ENCODE measurements at regions not wholly inside any gene's neighbourhood (a gene's known extent, or its start where the extent isn't known, plus 50 kb on each side); places are given as distances from the start of the nearest gene placed in this dataset.
"Not testable (repeated sequence)": the region's sequence is repeated elsewhere in the genome, so short reads cannot be mapped to it uniquely, and the experiment has no call there.

DNA sequence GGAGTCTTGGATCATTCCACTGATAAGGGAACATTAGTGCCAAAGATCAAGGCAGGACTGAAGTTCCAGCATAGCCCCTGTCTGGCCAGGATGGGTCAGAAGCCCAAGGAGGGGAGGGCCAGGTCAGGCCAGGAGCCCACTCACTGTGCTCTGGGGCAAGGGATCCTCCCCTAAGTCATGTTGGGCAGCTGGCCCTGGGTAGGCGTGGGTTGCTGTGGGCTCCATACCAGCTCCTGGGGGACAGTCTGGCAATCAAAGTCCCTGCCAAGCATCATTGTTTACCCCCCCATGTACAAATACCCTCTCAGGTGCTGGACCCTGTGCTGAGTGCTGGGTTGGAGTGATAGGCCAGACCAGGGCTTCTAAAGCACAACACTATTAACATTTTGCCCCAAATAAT is 130.5 kb downstream of the IRX5 start:
- in situ Hi-C loops (cut with HindIII; ENCODE audit: low sequenced_read_pairs): no loop called here

DNA sequence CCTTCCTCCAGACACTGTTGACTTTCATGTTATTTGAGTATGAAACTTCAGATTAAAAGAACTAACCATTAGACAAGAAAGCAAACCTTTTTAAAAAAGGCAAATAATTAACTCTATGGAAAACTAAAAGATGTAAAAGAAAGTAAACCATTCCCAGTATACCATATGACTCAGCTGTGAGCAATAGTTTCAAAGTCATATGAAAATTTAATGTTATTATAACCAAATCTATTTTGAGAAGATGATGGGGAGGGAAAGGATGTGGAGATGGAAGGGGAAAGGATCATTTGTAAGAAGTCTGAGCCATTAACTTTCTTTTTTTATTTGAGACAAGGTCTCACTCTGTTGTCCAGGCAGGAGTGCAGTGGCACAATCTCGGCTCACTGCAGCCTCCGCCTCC is 131.8 kb downstream of the IRX5 start:
- in situ Hi-C loops (cut with HindIII; ENCODE audit: low sequenced_read_pairs): no loop called here

DNA sequence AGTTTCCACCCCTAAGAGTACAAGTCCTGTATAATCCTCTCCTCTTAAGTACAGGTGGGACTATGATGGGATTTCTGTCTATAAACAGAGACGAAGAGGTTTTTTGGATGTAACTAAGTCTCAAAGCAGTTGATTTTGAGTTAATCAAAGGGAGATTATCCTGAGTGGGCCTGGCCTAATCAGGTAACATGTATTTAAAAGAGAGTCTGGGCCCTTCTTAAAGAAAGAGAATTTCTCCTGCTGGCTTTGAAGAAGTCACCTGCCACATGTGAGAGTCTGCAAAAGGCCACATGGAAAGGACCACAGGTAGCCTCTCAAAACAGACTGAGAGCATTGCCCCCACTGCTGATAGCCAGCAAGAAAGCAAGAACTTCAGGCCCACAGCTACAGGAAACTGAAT is 142.3 kb downstream of the IRX5 start:
- in situ Hi-C loops (cut with HindIII; ENCODE audit: low sequenced_read_pairs): no loop called here

DNA sequence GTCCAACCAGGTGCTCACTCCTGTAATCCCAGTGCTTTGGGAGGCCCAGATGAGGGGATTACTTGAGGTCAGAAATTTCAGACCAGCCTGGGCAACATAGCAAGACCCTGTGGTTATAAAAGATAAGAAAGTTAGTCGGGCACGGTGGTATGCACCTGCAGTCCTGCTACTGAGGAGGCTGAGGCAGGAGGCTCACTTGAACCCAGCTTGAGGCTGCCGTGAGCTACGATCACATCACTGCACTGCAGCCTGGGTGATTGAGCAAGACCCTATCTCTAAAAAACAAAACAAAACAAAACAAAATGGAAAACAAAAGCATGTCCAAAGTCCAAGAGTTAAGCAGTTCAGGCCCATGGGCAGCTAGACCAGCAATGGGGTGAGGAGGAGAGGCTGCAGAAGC is 143.2 kb downstream of the IRX5 start:
- in situ Hi-C loops (cut with HindIII; ENCODE audit: low sequenced_read_pairs): no loop called here

DNA sequence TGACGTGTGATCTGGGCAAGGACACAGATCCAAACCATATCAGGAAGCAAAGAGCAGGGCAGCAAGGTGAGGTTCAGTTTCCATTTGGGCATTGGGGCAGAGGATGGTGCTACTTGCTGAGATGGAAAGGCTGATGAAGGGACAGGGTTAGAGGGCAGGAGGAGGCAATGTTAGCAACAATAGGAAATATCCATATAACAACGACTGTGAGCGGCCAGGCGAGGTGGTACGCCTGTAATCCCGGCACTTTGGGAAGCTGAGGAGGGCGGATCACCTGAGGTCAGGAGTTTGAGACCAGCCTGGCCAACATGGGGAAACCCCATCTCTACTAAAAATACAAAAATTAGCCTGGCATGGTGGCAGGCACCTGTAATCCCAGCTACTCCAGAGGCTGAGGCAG is 144.5 kb downstream of the IRX5 start:
- in situ Hi-C loops (cut with HindIII; ENCODE audit: low sequenced_read_pairs): not testable (repeated sequence)

DNA sequence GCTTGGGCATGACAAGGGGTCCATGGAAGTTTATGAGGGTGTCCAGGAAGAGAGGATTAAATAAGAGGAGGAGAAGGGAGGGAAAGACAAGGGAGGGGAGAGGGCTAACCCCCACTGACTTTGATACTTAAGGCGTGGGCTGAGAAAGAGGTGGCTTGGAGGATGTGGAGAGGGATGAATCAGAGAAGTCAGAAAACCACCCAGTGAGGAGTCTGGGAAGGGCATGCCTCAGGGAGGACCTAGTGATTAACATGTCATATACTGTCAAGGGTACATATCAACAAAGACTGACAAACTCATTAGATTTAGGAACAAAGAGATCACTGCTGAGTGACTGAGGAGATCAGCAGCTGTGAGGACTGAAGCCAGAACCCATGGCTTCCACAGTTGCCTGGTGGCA is 145.4 kb downstream of the IRX5 start:
- in situ Hi-C loops (cut with HindIII; ENCODE audit: low sequenced_read_pairs): no loop called here

DNA sequence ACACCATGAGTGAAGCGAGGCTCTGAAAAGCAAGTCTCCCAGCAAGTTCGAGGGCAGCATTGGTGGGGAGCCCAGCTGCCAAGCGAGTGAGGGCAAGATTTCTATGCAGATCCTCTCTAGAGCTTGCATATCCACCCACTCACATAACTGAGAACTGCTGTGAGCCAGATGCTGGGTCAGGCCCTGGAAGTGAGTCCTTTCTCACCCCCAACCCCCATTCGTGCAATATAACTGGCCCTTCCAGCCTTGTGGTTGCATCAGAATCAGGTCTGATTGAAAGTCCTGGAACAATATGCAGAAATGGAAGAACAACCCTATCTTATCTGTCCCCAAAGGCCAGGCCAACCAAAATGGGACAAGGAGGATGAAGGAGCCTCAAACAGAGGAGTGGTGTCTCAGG is 146.6 kb downstream of the IRX5 start:
- in situ Hi-C loops (cut with HindIII; ENCODE audit: low sequenced_read_pairs): no loop called here

DNA sequence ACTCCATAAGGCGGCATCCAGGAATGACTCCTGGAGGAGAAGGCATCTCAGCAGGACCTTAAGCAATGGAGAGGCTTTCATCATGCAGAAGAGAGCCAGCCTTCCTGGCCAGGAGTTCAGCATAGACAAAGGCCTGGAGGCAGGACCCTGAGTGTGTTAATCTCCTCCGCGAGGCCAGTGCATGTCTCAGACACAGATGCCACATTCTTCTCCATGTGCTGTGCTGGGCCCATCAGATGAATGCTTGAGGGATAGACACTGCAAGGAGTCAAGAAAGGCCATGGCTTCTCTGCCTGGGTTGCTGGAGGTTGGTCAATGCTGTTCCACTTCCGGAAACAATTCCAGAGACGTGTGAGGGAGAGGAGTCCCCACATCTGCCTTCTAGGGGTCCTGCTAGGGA is 147.5 kb downstream of the IRX5 start:
- in situ Hi-C loops (cut with HindIII; ENCODE audit: low sequenced_read_pairs): no loop called here

DNA sequence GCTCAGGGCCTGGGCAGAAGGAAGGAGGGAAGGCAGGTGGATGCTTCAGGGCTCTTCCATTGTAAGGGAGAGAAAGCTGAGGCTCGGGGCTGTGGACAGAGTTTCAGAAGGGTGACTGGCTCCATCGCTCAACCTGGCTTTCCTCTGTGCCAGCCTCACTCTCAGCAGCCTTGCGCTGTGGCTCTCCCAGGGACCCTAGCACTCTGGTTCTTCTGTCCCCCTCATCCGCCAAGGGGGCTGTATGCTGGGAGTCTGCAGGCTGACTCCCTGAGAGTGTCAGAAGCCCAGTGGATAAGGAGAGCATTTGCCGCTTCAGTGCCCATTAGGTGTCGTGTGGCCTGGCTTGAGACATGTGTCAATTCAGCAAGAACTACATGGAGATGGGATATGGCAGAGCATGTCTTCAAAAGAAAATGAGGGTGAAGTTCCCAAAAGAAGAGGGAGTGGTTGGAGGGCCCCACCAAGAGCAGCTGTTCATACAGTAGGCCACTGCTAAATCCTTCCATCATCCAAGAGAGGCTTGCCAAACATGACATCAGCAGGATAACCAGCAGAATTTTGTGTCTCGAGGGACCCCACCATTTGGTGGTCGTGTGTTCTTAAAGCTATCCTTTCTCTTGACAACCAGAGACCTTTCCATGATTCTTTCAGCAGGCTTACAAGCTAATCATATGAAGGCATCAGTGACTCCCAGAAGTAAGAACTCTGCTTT is 148.2 kb downstream of the IRX5 start:
- in situ Hi-C loops (cut with HindIII; ENCODE audit: low sequenced_read_pairs): no loop called here

DNA sequence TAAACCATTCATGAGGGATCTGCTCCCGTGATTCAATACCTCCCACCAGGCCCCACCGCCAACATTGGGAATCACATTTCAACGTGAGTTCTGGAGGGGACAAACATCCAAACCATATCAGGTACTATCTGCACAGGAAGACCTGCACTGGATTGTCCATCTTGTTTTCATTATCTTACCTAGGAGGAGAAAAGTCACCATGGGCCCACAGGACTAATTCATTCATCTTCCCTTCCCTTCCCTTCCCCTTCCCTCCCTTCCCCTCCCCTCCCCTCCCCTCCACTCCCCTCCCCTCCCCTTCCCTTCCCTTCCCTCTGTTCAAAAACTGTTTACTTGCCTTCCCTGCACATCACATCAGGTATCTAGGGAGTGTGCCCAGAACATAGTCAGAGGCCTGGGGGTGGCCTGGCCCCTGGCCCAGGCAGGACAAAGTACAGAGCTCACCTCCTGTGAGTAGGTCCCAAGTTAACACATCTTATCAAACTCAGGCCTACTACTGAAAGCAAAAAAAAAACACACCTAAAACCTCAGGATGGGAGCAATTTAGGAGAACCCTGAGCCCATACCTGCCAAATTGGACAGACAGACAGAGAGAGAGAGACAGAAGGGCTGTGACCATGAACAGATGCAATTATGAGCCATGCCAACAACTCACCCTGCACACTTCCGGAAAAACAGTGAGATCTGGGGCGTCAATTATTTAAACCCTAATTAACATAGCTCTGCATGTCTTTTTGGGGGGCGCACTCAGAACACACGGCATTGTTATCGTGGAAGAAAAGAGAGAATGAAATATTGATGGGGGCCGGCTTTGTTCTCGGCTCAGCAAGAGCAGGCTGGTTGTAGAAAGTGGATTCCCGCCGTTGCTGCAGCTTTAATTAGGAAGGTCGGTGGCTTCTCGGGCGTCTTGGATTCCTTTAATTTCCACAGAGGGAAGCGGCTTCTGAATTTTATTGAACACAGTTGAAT is 151.2 kb downstream of the IRX5 start:
- in situ Hi-C loops (cut with HindIII; ENCODE audit: low sequenced_read_pairs): no loop called here

DNA sequence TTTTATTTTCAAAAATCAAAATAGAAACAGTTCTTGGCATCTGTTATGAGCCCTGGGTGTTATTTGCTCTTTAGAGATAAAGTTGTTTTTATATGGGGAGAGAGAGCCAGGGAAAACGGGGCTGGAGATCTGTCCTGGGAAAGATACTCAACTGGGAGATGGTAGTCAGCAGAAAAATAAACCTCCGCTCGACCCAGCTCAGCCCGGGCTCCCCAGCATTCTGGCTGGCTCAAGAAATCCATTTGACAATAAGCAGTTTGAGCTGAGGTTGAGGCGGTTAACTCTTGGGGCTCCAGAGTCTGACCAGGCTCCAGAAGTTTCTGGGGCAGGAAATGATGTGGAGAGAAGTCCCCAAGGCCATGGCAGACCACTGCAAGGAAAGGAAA is 151.9 kb downstream of the IRX5 start:
- in situ Hi-C loops (cut with HindIII; ENCODE audit: low sequenced_read_pairs): no loop called here

DNA sequence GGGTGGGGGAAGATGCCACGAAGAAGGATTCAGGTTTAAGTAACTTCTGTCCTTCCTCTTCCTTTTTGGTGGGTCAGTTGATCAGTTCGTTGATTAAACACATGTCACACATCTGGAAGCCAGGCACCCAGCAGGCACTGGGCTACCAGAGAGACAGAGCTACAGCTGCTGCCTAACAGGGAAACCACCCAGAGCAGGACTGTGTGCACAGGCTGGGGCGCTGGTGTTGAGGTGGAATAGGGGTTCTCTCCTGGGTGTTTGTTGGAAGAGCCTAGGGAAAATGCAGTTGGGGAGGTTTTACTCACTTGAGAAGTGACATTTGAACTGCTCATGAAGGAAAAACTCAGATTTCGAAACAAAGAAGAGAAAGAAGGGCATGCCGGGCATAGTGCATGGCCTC is 152.4 kb downstream of the IRX5 start:
- in situ Hi-C loops (cut with HindIII; ENCODE audit: low sequenced_read_pairs): no loop called here

DNA sequence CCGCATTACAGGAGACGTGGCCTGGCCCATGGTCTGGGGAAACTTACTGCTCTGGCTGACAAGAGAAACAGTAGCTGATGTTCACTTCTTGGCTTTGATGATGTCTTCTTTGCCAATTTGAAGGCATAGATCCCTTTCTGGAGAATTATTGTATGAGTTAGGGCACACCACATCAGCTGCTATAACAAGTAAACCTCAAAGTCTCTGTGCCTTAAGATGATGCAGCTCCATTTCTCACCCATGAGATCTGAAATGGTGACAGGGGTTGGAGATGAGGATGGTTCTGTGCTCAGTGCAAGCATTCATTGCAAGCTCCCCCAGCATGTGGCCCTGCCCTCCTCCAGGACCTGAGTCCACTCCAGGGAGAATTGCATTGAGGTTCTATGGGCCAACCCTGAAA is 157.4 kb downstream of the IRX5 start:
- in situ Hi-C loops (cut with HindIII; ENCODE audit: low sequenced_read_pairs): no loop called here

DNA sequence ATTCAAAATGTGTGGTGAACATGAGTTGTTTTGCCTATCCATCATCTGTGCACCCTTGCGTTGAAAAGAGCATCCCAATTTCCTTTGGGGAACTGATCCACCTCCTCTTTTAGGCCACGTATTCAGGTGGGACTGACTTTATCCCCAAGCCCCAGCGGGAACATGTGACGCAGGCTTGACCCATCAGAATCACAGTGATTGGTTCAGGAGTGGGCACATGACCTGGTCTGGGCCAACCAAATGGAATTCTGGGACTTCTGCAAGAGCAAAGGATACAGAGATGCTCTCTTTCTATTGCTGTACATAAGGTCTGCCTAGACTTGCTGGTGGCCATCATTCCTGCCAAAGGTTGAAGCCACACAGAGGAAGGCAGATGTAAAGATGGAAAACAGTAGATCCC is 158.9 kb downstream of the IRX5 start:
- in situ Hi-C loops (cut with HindIII; ENCODE audit: low sequenced_read_pairs): no loop called here

DNA sequence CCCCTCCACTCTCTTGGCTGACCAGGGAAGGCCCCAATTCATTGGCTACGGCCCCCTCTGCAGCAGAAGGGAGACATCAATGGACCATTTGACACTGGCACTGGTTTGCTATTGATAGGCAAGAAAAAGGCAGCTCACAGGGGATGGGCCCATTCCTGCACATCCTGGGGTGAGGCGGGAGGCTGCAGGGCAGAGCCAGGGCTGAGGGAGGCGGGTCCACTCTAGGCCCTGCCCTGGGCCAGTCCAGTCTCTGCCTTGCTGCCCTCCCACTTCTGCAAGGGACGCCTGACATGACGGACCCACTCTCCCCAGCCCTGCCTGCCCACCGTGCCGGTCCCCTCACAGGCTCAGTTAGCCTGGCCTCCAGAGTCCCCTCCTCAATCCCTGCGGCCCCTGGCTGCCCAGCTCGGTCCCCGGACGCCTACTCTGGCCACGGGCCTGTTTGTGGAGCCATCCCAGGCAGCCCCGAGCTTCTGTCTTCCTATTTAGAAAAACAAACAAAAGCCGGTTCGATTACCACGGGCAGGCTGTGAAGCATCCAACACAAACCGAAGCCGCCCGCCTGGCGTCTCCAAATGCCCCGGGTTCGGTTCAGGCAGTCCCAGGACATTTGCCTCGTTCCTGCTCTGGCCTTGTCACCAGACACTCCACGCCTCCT is 160.7 kb downstream of the IRX5 start:
- in situ Hi-C loops (cut with HindIII; ENCODE audit: low sequenced_read_pairs): no loop called here

DNA sequence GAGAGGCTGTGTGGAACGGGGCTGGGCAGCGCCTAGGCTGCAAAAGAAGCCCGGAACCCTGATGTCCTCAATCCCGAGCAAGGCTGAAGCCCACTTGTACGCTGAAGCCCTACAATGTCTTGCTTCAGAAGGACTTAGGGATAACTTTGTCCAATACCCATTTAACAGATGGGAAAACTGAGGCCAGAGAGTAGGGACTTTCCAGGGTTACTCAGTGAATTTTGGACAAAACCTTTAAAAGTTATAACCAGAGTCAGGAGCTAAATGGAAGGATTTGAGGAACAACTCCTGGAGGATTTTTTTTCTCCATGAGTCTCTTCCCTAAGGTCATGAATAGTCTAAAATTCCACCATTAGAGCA is 161.2 kb downstream of the IRX5 start:
- in situ Hi-C loops (cut with HindIII; ENCODE audit: low sequenced_read_pairs): no loop called here

DNA sequence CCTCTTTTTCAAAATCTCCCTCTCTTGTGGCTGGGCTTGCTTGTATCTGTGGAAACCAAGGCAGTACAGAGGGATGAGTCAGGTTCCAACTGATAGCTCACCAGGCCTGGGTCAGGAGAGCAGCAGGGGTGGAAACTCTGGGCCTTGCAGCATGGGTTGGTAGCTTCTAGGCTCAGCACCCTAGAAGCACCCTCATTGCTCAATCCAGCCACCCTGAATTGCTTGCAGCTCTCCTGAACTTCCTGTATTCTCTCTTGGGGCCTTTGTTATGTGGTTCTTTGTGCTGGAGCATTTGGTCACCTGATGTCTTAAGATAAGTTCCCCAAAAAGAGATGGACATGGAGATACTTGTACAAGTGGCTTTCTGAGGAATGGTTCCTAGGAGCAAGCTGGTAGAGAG is 169.4 kb downstream of the IRX5 start:
- in situ Hi-C loops (cut with HindIII; ENCODE audit: low sequenced_read_pairs): no loop called here

DNA sequence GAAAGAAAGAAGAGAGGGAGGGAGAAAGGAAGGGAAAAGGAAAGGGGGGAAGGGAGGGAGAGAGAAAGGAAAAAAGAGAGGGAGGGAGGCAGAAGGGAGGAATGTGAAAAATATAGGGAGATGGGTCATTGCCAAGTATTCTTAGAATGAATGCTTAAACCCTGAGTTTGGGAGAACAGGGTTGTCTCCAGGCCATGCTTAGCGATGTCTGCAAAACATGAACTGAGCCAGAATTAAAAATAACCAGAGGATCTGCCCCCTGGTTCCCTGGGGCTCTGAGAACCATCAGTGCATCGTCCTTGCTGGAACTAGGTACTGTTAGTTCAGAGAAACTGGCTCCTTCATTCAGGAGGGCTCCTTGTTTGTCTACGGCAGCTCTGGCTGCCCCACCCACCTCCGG is 170.4 kb downstream of the IRX5 start:
- in situ Hi-C loops (cut with HindIII; ENCODE audit: low sequenced_read_pairs): no loop called here

DNA sequence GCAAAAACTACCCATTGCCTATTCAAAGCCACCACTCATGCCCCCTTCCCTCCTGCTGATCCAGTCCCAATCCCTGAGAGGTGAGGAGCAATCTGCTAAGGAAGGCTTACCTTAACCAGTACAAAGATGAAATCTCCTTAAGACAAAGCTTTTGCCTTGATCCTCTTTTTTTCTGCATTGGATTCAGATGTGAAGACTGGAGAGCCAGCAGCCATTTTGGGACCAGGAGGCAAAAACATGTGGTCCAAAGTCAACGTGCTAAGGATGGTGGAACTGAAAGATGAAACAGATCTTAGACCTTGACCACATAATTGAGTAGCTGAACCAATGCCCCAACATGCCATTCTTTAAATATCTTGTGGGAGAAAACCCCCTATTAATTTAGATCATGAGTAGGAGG is 171.4 kb downstream of the IRX5 start:
- in situ Hi-C loops (cut with HindIII; ENCODE audit: low sequenced_read_pairs): no loop called here

DNA sequence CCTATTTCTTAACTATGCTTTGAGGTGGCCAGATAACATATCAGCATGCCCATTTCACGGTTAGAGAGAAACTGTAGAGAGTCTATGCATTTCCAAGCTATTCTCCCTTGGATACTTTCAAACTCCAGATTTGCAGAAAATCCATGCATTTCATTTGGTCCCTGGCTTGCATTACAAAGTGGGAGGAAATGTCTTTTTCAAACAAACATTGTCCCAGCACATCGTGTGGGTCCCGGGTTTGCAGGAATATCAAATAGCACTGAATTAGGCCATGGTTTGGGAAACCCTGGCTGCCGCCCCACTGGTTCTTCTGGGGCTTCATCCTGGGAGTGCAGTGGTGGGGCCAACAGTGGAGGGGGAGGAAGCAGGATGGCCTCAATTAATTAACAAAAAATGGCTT is 171.9 kb downstream of the IRX5 start:
- in situ Hi-C loops (cut with HindIII; ENCODE audit: low sequenced_read_pairs): no loop called here

DNA sequence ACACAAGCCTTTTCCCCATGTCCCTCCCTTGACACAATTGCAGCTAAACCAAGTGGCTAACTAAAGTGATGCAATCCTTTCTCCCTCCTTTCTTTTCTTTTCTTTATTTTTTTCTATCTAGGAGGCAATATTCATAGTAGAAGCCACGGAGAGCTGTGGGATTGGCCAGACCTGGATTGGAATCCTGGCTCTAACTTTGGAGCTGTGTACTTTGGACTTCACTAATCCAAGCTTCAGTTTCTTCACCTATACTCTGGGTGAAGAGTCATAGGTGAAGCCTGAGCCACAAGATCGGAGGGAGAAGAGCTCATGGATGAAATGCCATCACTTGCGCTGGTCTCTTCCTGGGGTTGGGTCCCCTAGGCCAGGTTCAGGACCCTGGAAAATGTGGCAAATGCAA is 177.2 kb downstream of the IRX5 start:
- in situ Hi-C loops (cut with HindIII; ENCODE audit: low sequenced_read_pairs): loop anchor here (5.0 kb wide), 1 partner anchor 41 kb away; no protein-coding TSS in a partner anchor

DNA sequence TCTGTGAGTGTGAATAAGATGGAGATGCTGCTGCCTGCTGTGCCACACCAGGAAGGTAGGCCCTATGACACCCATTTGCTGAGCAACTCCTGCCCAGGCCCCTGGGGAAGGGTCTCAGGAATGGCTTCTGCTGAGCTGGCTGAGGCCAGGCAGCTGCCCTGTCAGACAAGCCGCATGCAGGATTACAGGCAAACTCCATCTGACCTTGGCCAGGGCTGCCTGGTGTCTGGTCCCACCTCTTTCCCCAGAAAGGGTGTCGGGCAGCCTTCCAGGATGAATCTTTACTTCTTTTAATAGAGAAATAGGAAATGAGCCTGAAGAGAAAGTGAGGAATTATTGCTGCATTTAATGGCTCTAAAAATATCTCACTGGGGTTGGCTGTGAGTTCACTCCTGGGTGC is 182.5 kb downstream of the IRX5 start:
- in situ Hi-C loops (cut with HindIII; ENCODE audit: low sequenced_read_pairs): no loop called here

Data from DLD1 (cell line).